NCI-H2171 (cell line): ENCODE measurements at regions not wholly inside any gene's neighbourhood (a gene's known extent, or its start where the extent isn't known, plus 50 kb on each side); places are given as distances from the start of the nearest gene placed in this dataset.

Experiments used
- DNase-seq: peaks from one replicate; lab custom pipeline; 2025; lab: John Stamatoyannopoulos, UW

- no peak for DNase-seq
Measured at GRCh38 chr22:27179161-27179560, 521.8 kb downstream of the MIAT start.

- DNase-seq: no peak
Measured at GRCh38 chr22:27181537-27181936, 524.1 kb downstream of the MIAT start.

DNA sequence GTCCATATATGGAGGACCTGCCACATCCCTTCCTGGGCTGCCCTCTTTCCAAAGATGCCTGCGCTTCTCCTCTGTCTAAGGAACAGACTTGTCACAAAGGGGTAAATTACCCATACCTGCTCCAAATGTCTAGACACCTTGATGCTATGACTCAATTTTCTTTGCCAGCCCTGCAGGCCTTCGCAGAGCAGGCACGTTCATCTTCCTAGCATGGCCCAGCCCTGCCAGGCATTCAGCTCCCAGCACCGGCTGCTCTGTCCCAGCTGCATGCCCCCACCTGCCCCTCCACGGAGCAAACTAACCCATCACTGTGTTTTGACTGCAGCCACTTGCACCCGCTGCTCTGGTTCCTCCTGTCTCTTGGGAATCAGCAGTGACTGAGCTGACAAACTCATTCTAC is 526.1 kb downstream of the MIAT start:
- no peak for DNase-seq

- DNase-seq: no peak
Measured at GRCh38 chr22:27185099-27185709, 527.8 kb downstream of the MIAT start.

GRCh38 chr22:27185760-27186302 is 528.4 kb downstream of the MIAT start:
- DNase-seq: peak; percentile 79

GRCh38 chr22:27186643-27187042 is 529.3 kb downstream of the MIAT start:
- no peak for DNase-seq

- DNase-seq: no peak
Measured at GRCh38 chr22:27192135-27192829, 534.9 kb downstream of the MIAT start.

- no peak for DNase-seq
Measured at GRCh38 chr22:27193215-27193614, 535.8 kb downstream of the MIAT start.

- no peak for DNase-seq
Measured at GRCh38 chr22:27193636-27194035, 536.2 kb downstream of the MIAT start.

DNA sequence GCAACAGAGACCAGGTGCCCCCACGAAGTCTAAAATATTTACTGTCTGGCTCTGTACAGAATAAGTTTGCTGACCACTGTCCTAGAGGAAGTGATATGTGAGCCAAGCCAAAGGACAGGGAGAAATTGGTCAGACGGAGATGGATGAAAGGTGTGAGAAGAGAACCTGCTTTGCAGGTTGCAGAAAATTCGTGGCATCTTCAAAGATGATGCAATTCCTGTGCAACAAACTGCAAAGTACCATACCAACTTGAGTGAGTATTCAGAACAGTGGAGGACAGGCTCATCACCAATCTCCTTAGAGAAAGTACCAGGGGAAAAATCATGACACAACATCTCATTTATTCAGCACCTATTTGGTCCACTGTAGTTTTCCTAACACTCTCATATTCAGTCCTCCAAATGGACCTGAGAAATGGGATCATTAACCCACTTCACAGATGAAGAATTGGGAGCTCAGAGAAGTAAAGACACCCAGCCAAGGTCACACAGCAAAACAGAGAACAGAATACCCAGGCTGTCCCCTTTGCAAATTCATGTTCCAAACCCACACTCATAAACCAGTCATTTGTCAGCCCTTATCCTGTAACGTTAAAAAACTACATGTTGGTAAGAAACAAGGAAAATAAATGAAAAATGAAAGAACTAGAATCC is 536.8 kb downstream of the MIAT start:
- no peak for DNase-seq

- DNase-seq: peak; percentile 82
Measured at GRCh38 chr22:27195094-27195493, 537.7 kb downstream of the MIAT start.

- DNase-seq: no peak
Measured at GRCh38 chr22:27195494-27195893, 538.1 kb downstream of the MIAT start.

DNA sequence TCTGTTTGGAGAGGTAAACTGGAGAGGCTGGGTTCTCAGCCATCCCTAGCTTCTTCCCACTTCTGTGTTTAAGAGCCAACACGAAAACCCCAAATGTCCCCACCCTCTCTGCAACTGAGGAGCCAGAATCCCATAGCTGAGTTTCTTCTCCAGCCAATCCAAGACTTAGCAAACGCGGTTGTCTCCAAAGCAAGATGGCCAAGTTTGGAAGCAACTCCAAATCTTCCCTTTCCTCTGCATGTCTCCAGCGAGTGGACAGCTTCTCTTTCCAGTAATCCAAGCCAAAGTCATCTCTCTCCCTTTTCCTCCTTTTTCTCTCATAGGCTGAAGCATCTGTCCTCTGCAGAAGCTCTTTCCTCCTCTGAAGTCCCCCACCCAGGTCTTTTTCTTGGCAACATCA is 539.2 kb downstream of the MIAT start:
- no peak for DNase-seq

- no peak for DNase-seq
Measured at GRCh38 chr22:27197052-27197451, 539.7 kb downstream of the MIAT start.

DNA sequence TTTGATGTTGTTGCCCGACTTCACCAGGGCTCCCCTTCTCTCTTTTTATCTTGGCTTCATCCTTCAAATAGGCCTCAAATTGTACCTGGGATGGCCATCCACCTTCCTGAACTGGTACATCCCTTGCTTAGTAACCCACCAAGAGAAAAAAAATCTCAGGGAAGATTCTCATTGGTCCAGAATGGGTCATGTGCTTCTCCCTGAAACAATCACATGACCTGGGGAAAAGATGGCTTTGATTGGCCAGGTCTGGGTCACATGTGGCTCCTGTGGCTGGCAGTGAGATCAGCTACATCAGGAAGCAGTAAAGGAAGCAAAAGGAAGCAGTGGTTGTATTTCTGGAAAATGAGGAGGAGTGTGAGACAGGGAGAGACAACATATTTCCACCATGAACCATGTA is 540.2 kb downstream of the MIAT start:
- DNase-seq: no peak

DNA sequence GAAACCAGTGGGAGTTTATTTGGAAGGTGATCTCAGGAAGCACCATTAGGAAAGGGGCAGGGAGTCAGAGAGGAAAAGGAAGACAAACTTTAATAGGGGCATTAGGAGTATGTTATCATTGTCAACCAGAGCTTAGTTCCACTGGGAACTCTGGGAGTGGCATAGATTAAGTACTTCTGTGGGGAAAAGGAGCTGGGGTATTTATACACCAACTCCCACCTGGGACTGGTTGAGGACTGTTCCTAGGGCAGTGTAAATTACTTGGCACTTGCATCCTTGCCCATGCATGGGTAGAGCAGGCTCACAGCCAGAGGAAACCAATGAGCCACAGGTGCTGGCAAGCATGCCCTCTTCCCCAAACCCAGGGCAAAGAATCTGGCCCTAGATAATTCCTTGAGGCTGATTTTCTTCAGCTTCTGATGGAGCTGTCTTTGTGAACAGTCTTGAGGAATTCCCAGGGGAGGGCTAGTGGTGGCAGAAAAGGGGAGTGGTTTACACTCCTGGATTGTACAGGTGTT is 541.2 kb downstream of the MIAT start:
- DNase-seq: no peak

GRCh38 chr22:27199354-27199753 is 542.0 kb downstream of the MIAT start:
- DNase-seq: no peak

GRCh38 chr22:27201276-27201675 is 543.9 kb downstream of the MIAT start:
- no peak for DNase-seq

DNA sequence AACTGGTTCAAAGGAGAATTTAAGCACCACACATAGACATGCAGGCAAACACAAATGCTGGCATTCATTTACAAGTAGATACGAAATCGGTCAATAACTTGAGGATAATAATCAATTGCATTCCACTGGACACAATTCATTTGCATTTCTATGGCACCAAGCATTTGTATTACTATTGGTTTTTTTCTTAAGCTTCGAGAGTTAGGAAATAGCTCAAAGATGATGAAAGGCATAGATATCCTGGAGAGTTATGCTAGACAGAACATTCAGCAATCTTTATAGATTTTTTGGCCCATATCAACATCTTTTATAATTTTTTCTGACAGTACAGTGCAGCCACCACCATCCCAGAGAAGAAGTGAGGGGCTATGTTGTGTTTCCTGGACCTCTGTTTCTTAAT is 544.4 kb downstream of the MIAT start:
- no peak for DNase-seq

GRCh38 chr22:27203276-27203660 is 545.9 kb downstream of the MIAT start:
- no peak for DNase-seq

GRCh38 chr22:27204280-27204679 is 546.9 kb downstream of the MIAT start:
- no peak for DNase-seq

DNA sequence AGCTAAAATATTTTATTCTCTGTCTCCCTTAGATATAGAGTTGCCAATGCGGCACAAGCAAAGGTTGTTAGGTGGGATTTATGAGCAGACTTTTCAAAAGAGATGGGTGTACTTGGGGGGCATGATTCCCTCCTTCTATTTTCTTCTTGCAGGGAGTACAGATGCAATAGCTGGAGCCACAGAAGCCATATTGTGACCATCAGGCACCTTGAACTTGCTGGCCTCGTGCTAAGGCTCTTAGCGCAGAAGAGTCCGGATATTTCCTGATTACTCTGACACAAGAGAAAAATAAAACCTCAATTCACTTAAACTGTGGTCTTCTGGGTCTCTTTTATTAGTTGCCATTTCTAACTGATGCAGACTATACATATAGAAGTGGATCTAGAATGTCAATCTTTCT is 547.4 kb downstream of the MIAT start:
- no peak for DNase-seq
